Smooth muscle cell of the brain vasculature (primary cell): ENCODE measurements at regions not wholly inside any gene's neighbourhood (a gene's known extent, or its start where the extent isn't known, plus 50 kb on each side); places are given as distances from the start of the nearest gene placed in this dataset.

ENCODE experiments used
- DNase-seq: peaks from one replicate; pipeline ENCODE4 v3.0.0-alpha.2; 2012; ENCODE audit warnings: low read depth, low spot score

- no peak for DNase-seq
These were observed 53.1 kb upstream of the UBL3 start for GRCh38 chr13:29903543-29903942.

GRCh38 chr13:29902632-29903305 lies 52.4 kb upstream of the UBL3 start:
- DNase-seq: no peak

GRCh38 chr13:29901710-29902631 lies 51.6 kb upstream of the UBL3 start:
- DNase-seq: peak; percentile 82
